ENCODE measurements at regions not wholly inside any gene's neighbourhood (a gene's known extent, or its start where the extent isn't known, plus 50 kb on each side); places are given as distances from the start of the nearest gene placed in this dataset.

DNA sequence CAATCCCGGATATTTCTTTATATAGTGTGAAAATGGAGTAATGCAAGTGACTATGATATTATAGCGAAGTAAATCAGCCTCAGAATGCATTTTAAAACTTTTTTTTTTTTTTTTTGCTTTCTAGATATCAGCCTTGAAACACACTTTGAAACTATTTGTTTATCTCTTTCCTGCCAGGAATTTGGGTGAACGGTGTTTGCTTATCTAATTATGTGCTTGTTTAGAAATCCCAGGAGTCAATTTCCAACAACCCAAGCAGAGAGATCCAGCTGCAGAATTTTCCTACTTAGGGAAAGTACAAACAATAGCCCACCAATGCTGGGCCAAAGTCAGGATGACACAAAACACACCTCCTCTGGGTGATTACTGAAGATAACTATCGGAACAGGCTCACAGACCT, 958.8 kb downstream of the PCDH18 start:
- DNase-seq (ENCODE audit: low read depth in 1 of 2, low spot score in 1 of 2), result no peak

DNA sequence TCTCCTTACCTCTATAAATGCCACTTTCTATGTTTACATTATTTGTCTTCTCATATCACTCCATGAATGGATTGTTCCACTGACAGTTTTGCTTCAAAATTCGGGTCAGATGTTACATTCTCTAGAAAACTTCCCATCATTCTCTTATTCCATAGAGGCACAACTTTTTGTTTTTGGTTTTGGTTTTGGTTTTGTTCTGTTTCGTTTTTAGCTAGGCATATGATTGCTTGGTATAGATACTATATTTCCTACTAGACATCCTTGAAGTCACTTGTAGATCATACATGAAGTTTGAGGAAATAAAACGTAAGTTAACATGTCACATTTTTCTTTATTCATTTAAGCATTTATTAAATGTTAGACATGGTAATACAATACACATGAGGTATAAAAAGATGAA, 961.0 kb downstream of the PCDH18 start:
- DNase-seq (ENCODE audit: low read depth in 1 of 2, low spot score in 1 of 2), result no peak

DNA sequence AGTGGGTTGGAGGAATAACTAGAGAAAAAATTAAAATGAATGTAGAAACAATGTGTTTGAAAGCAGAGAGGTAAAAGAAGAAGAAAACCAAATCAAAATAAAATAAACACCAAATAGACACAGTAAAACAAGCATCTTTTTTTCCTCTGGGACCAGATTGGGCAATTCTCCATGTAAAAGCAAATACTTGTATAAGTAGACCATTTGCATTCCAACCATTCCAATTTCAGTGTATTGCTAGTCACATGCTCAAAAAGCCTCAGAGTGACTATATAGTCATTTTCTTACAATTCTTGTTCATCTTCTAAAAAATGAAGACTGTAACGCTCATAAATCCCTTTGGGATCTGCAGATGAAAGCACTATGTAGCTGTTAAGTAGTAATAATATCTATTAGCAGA, 969.5 kb downstream of the PCDH18 start:
- DNase-seq (ENCODE audit: low read depth in 1 of 2, low spot score in 1 of 2), result no peak

DNA sequence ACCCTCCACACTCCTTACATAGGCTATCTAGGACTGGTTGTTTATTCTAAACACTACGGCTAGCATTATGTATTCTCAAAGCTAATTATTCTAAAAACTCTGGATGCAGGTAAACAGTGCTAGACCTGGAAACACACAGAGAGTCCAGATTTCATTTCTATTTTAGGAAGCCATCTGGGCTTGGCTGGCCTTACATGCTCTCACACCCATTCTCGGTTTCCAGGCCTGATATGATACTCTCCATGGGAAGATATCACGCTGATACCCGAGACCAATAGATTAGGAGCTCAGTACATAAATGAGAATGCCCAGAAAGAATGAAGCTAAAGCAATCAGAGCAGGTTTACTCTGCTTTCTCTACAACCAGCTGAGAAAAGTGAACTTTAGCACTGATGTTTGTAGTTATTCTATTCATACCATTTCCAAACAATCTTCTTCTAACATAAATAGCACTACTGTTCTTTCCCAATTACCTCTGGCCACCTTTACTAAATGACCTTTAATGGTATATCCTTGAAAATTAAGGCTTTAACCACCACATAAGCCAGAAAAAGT, 973.3 kb downstream of the PCDH18 start:
- DNase-seq (ENCODE audit: low read depth in 1 of 2, low spot score in 1 of 2), result no peak

DNA sequence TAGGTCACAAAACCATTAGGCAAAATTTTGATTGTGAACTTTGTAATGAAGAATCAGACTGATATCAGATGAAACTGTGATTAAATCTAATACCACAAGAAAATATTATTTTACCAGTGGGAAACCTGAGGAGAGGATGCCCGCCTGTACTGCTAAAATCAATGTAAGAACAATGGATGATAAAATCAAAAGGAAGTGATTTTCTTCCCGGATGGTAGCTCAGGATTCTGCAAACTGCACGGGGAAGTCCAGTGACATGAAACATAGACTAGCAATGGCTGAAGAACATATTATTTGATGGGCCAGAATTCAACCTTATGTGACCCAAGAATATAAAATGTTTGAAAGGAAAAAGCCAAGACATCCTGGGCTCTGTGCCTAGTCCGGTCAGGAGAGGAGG, 974.9 kb downstream of the PCDH18 start:
- no peak for DNase-seq (ENCODE audit: low read depth in 1 of 2, low spot score in 1 of 2)

DNA sequence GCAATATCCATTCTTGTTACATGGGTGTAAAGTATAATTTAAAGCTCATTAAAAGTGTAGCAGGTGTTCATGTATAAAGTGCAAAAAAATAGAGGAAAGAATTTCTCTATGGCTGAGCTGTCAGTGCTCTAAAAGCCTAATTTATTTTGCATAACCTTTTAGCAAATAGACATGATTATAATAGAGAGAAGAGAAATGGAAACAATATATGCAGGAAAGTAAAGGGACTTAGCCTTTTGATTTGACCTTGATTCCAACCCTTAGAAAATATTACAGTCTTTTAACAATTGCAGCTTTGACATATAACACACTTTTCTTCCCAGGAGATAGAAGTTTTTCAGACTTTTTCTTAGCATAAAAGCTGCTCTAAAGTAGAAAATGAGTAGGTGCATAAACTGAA, 978.3 kb downstream of the PCDH18 start:
- no peak for DNase-seq (ENCODE audit: low read depth in 1 of 2, low spot score in 1 of 2)

DNA sequence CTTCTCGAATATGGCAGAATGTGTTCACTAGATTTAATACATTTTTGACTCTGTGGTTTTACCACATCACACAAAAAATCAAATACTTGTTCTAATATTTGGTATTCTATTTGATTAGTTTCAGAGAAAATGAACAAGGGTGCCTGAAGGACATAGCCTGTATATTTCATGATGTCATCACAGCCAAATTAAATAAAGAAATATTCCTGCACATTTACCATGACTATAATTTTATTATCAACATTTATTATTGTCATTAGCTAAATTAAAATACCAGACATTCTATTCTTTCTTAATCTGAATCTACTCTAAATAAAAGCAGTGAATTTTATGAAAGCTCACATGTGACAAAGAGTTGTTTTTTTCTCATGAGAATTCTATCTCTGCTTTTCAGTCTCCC, 980.5 kb downstream of the PCDH18 start:
- no peak for DNase-seq (ENCODE audit: low read depth in 1 of 2, low spot score in 1 of 2)

DNA sequence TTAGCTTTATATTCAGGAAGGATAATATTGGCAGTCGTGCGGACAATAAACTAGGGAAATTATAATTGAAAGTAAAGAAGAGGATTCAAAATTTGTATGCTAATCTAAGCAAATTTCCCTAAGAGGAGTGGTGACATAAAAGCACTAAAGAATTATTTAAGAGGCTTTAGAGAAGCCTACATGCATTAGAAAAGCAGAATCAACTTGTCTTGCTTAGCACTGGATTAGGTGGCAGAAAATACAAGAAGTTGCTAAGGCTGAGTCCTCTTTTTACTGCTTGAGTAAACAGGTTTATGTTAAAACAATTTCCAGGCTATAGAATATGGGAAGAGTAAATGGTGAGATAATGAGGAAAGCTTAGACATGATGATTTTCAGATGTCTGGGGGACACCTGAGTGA, 991.5 kb downstream of the PCDH18 start:
- no peak for DNase-seq (ENCODE audit: low read depth in 1 of 2, low spot score in 1 of 2)

DNA sequence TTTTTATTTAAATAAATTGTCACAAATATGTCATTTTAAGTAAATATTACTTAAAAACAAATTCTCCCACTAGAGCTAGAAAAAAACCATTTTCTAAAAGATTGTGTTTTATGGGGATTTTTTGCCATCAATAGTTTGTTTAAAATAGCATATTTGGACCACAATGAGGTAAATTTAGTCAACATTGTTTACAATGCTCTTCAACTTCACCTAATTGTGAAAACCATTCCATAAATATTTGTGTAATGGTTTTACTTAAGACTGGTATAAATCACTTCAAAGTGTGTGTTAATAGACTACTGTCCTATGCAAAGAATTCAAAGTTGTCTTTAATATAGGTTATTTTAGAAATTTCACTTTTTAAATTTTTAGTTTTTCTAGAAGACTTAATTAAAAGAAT, 1004.2 kb downstream of the PCDH18 start:
- DNase-seq (ENCODE audit: low read depth in 1 of 2, low spot score in 1 of 2), result no peak

DNA sequence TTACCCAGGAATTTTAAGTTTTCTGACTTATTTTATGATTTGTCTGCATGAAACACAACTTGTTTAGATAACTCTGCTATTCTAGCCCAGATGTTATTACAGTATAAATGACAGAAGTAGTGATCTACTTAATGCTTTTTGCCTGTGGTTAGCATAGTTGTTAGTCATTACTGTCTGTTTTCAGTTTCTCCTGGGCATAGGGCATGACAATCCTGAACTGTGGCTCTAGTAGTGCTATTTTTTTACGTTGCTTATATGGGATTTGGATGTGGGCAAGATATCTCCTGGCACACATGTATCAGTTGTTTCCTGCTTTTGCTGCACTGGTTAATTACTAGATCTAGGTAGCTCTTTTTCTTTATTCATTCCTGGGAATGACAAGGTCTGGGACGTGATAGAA, 1005.8 kb downstream of the PCDH18 start:
- DNase-seq (ENCODE audit: low read depth in 1 of 2, low spot score in 1 of 2), result no peak

DNA sequence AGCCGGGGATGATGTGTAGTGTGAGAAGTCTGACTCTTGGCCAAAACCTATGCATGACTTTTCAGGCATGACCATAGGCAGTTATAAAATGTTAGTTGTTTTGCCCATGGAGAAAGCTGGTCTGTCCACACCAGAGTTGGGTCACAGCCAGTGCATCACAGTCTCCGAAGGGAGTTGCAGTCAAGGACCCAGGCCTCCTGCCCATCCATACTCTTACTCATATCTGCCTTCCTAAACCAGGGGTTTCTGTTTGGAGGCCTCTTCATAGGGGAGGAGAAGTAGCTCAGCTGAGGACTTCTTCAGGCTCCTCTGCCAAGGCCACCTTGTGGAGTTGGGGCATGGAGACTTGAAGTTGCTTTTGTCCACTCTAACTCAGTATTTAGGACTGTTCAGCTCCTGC, 1008.3 kb downstream of the PCDH18 start:
- no peak for DNase-seq (ENCODE audit: low read depth in 1 of 2, low spot score in 1 of 2)

DNA sequence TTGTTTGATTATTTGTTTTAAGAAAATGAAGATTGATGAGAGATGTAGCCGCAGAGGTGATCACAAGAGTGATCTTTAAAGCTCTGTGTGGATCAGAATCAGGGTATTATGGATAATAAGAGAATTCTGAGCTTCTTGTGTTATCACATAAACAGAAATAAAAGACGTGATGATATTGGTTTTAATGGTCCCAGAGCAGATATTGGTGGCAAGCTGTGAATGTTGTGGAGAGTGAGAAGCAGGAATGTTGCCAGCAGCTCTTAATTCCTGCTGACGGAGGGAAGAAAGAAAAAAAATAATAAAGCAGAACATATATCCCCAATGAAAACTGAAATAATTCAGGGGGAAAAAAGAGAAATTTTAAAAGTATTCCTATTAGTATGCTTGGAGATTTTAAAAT, 1015.9 kb downstream of the PCDH18 start:
- DNase-seq (ENCODE audit: low read depth in 1 of 2, low spot score in 1 of 2), result no peak

DNA sequence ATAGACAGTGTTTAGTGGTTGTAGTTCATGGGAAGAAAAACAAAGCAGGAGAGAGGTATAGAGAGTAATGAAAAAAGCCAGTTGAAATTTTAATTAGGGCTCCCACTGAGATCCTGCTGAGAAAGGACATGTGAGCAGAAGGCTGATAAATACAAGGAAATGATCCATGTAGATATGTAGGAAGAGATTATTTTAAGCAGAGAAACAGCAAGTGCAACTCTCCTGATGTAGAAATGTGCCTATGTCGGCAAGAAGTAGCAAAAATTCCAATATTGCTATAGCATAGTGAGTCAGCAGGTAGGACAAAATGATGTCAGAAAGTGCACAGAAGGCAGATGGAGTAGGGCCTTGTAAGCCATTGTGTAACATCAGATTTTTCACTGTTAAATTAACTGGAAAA, 1027.3 kb downstream of the PCDH18 start:
- DNase-seq (ENCODE audit: low read depth in 1 of 2, low spot score in 1 of 2), result no peak

DNA sequence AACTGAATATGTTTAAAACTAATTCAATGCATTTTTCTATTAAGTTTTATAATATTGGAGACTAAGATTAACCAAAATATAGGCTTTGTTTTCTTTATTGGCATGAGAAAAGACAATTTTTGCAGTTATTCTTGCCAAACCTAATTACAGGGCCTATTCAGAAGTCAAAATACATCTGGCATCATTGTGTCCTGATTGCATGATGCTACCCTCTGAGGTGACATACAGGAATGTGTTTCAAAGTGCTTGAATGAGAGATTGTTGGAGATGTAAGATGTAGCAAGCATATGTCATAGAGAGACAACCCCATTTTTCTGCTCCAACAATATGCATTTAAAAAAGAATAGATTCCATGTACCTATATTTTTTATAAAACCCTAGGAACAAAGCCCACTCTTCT, 1036.4 kb downstream of the PCDH18 start:
- no peak for DNase-seq (ENCODE audit: low read depth in 1 of 2, low spot score in 1 of 2)

DNA sequence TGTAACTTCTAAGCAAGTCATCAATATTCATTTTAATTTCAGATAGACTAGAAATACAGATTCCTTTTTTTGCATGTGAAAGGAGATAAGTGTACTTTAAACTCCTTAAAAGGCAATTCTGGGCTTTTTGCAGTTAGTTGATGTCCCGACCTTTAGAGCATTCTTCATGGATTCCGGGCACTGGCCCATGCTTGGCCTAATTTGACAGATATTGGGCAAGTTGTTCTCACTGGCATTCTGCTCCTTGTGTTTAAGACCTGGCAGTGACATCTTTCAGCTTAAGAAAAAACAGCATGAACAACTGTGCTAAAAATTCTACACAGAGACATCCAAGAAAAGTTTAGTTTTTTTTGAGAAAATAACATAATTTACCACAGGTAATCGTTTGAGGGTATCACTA, 1037.2 kb downstream of the PCDH18 start:
- no peak for DNase-seq (ENCODE audit: low read depth in 1 of 2, low spot score in 1 of 2)

DNA sequence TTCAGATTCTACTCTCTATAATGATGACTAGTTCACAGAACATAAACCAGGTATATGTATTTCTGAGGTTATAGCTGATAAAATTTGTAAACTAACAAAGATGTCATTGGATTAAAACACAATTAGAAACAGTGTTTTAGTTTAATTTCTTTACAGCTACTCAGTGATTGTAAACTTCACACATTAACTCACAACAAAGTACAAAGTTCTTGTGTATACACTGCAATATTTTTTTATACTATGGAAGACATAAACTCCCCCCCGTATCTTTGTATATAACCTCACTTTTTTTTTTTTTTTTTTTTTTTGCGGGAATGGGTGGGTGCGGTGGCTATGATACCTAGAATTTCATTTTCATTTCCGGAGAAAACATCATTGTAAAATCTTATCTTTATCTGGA, 1043.2 kb downstream of the PCDH18 start:
- no peak for DNase-seq (ENCODE audit: low read depth in 1 of 2, low spot score in 1 of 2)

DNA sequence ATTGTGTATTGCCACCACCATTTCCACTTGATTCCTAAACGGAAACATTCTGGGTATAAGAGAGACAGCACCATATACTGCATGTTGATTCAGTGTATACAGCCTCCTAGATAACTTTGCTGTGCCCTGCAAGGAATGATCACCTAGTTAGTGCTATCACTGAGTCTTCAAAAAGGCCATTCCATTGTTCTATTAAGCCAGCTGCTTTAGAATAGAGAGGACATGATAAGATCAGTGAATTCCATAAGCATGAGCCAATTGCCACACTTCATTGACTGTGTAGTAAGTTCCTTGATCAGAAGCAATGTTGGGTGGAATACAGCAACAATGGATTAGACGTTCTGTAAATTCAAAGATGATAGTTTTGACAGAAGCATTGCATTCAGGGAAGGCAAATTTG, 1047.3 kb downstream of the PCDH18 start:
- no peak for DNase-seq (ENCODE audit: low read depth in 1 of 2, low spot score in 1 of 2)

DNA sequence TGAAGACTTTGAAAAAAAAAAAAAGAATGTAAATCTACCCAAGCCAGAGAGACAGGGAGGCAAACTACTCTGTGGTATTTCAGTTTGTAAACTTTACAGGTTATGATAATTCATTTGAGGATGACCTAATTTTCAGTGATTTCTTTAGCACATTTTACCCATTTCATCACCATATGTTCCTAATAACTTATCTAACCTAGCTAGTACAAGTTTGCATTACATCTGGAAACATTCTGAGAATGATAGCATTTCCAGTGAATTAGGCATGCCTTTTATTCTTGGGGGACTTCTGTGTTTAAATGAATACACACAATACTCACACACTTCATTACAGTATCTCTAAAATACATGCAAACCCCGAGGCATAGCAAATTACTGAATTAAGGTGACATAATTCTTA, 1055.5 kb downstream of the PCDH18 start:
- DNase-seq (ENCODE audit: low read depth in 1 of 2, low spot score in 1 of 2), result no peak

DNA sequence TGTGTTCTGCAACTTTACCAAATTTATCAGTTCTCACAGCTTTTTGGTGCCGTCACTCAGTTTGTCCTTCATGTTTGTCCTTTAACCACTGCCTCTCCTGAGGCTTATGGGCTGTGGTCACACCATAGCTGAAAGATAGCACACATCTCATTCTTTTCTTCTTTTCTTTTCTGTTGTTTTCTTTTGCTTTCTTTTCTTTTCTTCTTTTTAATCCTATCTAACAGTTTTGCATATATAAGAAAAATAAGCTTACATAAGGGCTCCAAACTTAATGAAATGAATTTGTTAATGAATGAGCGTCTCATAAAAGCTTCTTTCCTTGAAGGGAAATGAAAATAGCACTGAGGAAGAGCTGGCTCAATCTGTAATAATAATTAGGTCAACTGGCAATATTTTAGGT, 1061.2 kb downstream of the PCDH18 start:
- no peak for DNase-seq (ENCODE audit: low read depth in 1 of 2, low spot score in 1 of 2)

DNA sequence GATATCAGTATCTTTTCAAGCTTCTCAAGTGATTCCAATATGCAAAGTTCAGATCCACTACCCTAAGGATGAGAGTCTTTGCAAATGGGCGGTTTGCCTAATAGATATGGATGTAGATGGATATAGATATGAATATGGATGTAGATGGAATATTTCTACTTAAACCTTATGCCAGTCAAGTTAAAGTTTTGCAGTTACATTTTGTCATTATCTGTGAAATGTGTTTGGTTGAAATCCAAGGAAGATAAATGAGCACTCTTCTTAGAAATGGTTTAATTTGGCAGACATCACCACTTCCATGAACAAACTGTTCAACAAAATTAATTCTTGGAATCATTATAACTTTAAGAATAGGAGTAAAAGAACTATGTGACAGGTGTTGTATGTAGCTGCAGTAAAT, 1066.6 kb downstream of the PCDH18 start:
- DNase-seq (ENCODE audit: low read depth in 1 of 2, low spot score in 1 of 2), result no peak

DNA sequence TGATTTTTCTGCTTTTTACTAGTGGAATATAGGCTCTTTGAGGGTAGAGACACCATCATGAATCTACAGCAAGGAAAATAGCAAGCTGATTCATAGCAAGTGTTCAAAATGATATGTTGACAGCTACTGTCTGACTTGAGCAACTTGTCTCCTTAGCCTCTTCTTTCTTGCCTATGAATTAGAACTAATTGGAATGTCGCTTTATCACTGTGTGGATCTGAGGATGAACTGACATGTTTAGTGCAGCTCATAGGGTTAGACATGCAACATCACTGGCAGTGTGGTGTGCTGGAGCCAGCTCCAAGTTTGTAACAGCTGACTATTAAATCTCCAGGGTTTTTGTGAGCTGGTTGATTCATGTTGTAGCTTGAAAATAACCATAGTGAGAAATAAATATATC, 1068.4 kb downstream of the PCDH18 start:
- DNase-seq (ENCODE audit: low read depth in 1 of 2, low spot score in 1 of 2), result no peak

DNA sequence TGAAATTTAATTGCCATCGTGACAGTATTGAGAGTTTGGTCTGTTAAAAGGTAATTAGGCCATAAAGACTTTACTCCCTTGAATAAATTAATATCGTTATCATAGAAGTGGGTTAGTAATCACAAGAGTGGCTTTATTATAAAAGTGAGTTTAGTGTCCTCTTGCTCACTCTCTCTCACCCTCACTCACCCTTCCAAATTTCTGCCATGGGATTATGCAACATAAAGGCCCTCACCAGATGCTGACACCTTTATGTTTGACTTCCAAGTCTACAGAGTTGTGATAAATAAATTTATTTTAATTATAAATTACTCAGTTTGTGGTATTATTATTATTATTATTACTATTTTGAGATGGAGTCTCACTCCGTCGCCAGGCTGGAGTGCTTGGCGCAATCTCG, 1070.8 kb downstream of the PCDH18 start:
- no peak for DNase-seq (ENCODE audit: low read depth in 1 of 2, low spot score in 1 of 2)

DNA sequence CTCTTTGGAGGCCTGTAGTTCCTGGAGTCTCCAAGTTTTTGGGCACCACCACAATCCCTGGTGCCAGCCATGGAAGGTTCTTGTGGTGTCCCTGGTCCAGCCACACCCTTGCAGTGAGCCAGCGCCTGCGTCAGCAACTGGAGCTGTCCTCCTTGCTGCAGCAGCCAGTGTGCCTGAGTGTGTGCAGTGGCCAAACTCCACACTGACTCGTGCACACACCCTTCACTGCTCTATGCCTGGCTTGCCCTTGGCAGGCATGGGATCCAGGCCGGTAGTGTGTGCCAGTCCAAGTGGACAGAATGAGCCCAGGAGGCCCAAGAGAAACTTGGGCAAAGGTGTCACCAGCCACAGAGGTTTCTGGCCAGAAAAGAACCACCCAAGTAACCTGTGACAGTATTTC, 1074.0 kb downstream of the PCDH18 start:
- no peak for DNase-seq (ENCODE audit: low read depth in 1 of 2, low spot score in 1 of 2)

DNA sequence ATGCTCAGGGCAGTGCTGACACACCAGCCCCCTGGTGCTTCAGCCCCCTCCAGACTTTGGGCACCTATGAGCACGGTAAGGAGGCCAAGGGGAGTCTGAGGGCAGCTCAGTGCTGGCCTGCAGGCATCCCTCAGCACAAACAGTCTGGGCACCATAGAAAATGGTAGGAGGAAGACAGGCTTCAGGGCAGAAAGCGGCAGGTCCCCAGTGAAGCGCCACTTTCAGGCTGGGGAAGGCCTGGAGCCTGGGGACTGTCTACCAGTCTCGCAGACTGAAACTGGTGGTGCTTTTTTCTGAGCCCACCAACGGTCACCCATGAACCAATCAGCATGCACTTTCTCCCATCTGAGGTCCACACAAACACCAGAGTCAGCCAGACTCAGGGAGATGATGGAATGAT, 1074.7 kb downstream of the PCDH18 start:
- no peak for DNase-seq (ENCODE audit: low read depth in 1 of 2, low spot score in 1 of 2)

Measured in activated CD4-positive, alpha-beta T cell treated with anti-CD3 and anti-CD28 coated beads, Interleukin-2, amount 50 U/mL, for 24 hours (primary cell).